GM23338 (cell line): ENCODE measurements at regions not wholly inside any gene's neighbourhood (a gene's known extent, or its start where the extent isn't known, plus 50 kb on each side); places are given as distances from the start of the nearest gene placed in this dataset.

Experiments used
- ATAC-seq: fragments of 200-7000 bp; cut with Tn5 transposase; 3 replicates; pipeline ENCODE4 v1.9.1; 2020
- DNase-seq: peaks from one replicate; pipeline ENCODE4 v3.0.0-alpha.2; 2015; ENCODE audit warnings: low spot score
- H2AFZ ChIP-seq: fragments of 200-600 bp; sonication (generic); 2 replicates; pipeline ENCODE4 v1.8.0; 2016; ENCODE audit warnings: antibody characterized with exemption, mild to moderate bottlenecking, moderate library complexity
- H3F3A ChIP-seq: fragments of 200-600 bp; sonication (generic); replicated peaks from 2 replicates; pipeline ENCODE4 v1.8.0; 2017; ENCODE audit warnings: antibody characterized with exemption, mixed run types, low read depth
- H3K27ac ChIP-seq: fragments of 200-600 bp; sonication (generic); 2 replicates; pipeline ENCODE4 v1.6.1; 2016; ENCODE audit warnings: low read depth
- H3K27me3 ChIP-seq: fragments of 200-600 bp; sonication (generic); 2 replicates; pipeline ENCODE4 v1.8.0; 2016; ENCODE audit warnings: mild to moderate bottlenecking, mixed run types, moderate library complexity; ENCODE audit not compliant: insufficient read depth
- H3K36me3 ChIP-seq: fragments of 200-600 bp; sonication (generic); 2 replicates; pipeline ENCODE4 v1.8.0; 2016; ENCODE audit warnings: mild to moderate bottlenecking; ENCODE audit not compliant: insufficient read depth
- H3K4me1 ChIP-seq: fragments of 200-600 bp; sonication (generic); 2 replicates; pipeline ENCODE4 v1.8.0; 2016; ENCODE audit warnings: mild to moderate bottlenecking, moderate library complexity; ENCODE audit not compliant: insufficient read depth
- H3K4me2 ChIP-seq: fragments of 200-600 bp; sonication (generic); 2 replicates; pipeline ENCODE4 v1.7.1; 2017; ENCODE audit warnings: mixed run types
- H3K4me3 ChIP-seq: fragments of 200-600 bp; sonication (generic); 2 replicates; pipeline ENCODE4 v1.6.1; 2016; ENCODE audit warnings: mixed run types
- H3K79me2 ChIP-seq: fragments of 200-600 bp; sonication (generic); replicated peaks from 2 replicates; pipeline ENCODE4 v1.8.0; 2017; ENCODE audit warnings: mild to moderate bottlenecking; ENCODE audit not compliant: insufficient read depth
- H3K9me2 ChIP-seq: fragments of 200-600 bp; sonication (generic); 2 replicates; pipeline ENCODE4 v1.8.0; 2017; ENCODE audit not compliant: insufficient read depth
- H4K20me1 ChIP-seq: fragments of 200-600 bp; sonication (generic); replicated peaks from 2 replicates; pipeline ENCODE4 v1.8.0; 2017; ENCODE audit warnings: mild to moderate bottlenecking; ENCODE audit not compliant: insufficient read depth
- H3K27ac Mint-ChIP-seq: 2 replicates; pipeline ENCODE4 v1.8.0; 2020; ENCODE audit warnings: inconsistent platforms, mild to moderate bottlenecking, moderate library complexity, mixed read lengths
- H3K27me3 Mint-ChIP-seq: 3 replicates; pipeline ENCODE4 v1.8.0; 2022; ENCODE audit warnings: low read depth, mild to moderate bottlenecking, moderate library complexity, mixed read lengths, inconsistent platforms; ENCODE audit not compliant: insufficient read depth, poor library complexity
- H3K36me3 Mint-ChIP-seq: 3 replicates; pipeline ENCODE4 v1.8.0; 2021; ENCODE audit warnings: low read depth, mild to moderate bottlenecking, inconsistent platforms, moderate library complexity, mixed read lengths
- H3K4me1 Mint-ChIP-seq: 3 replicates; pipeline ENCODE4 v1.8.0; 2020; ENCODE audit warnings: mild to moderate bottlenecking, inconsistent platforms, mixed read lengths
- H3K4me3 Mint-ChIP-seq: 3 replicates; pipeline ENCODE4 v1.8.0; 2021; ENCODE audit warnings: moderate library complexity, mild to moderate bottlenecking, inconsistent platforms, mixed read lengths
- H3K9me3 Mint-ChIP-seq: 3 replicates; pipeline ENCODE4 v1.8.0; 2020; ENCODE audit warnings: moderate library complexity, mild to moderate bottlenecking, inconsistent platforms, mixed read lengths
- EZH2 ChIP-seq: fragments of 200-600 bp; sonication (generic); IDR thresholded peaks from one replicate; pipeline ENCODE4 v1.8.0; 2017; ENCODE audit warnings: antibody characterized with exemption, mild to moderate bottlenecking, low read depth; ENCODE audit not compliant: unreplicated experiment
- EZH2phosphoT487 ChIP-seq: fragments of 200-600 bp; sonication (generic); IDR thresholded peaks from one replicate; pipeline ENCODE4 v1.8.1; 2018; ENCODE audit warnings: antibody characterized with exemption; ENCODE audit not compliant: unreplicated experiment
- JUNB ChIP-seq: IDR thresholded peaks from one replicate; pipeline ENCODE4 v1.6.1; 2016; ENCODE audit warnings: antibody characterized with exemption; ENCODE audit not compliant: unreplicated experiment
- NANOG ChIP-seq: IDR thresholded peaks from 2 replicates; pipeline ENCODE4 v1.6.1; 2016; ENCODE audit warnings: antibody characterized with exemption, borderline replicate concordance
- POLR2AphosphoS5 ChIP-seq: IDR thresholded peaks from 2 replicates; pipeline ENCODE4 v1.6.1; 2016; ENCODE audit warnings: antibody characterized with exemption, low read depth
- REST ChIP-seq: IDR thresholded peaks from one replicate; pipeline ENCODE4 v1.6.1; 2018; ENCODE audit warnings: antibody characterized with exemption; ENCODE audit not compliant: unreplicated experiment
- STAT1 ChIP-seq: IDR thresholded peaks from one replicate; pipeline ENCODE4 v1.6.1; 2016; ENCODE audit warnings: antibody characterized with exemption; ENCODE audit not compliant: unreplicated experiment
- ZNF114 ChIP-seq: fragments of 250-450 bp; sonication (Bioruptor Pico); IDR thresholded peaks from 2 replicates; pipeline ENCODE4 v1.5.0; 2020; ENCODE audit warnings: mild to moderate bottlenecking, moderate library complexity
- TF ChIP-seq, protein P1 (sequence below): fragments of 250-450 bp; sonication (Bioruptor Pico); IDR thresholded peaks from 2 replicates; pipeline ENCODE4 v1.5.0; 2020; ENCODE audit warnings: mild to moderate bottlenecking, moderate library complexity
- TF ChIP-seq, protein P2 (sequence below), 2 experiments: fragments of 200-600 bp in 1 of 2; sonication (generic) in 1 of 2; conservative IDR thresholded peaks; 2 replicates each; pipeline versions ENCODE4 v1.5.1 to v1.6.1; 2016 to 2017; ENCODE audit warnings: antibody characterized with exemption in 2 of 2, low read depth in 2 of 2, mild to moderate bottlenecking in 2 of 2, moderate library complexity in 1 of 2

DNA sequence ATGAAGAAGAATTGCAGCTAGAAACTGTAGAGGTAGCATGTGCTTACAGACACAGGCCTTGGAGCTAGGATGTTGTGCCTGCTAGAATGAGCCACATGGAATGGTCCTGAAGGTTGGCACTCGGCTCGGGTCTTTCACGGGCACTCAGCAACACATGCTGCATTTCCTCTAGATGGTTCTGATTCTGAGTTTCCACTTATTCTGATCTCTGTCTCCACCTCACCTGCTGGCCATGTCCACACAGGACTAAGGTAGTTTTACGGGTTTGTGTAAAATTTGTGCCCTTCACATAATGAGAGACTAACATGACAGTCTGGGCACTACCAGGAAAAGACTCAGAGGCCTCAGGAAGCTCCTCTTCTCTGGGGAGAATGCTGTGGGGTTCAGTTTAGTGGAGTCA lies 444.8 kb upstream of the MKI67 start:
- Mint-ChIP-seq H3K4me3 (no peak overlapping the region), H3K27me3 (peaks cover 11% of the 10 kb centered on the region)

More for the DNA sequence above, 444.8 kb upstream of the MKI67 start:
- Mint-ChIP-seq H3K36me3 (no peaks in the 10 kb centered on the region), H3K27ac (no peak overlapping the region), H3K4me1 (peaks cover 50% of the 10 kb centered on the region), H3K9me3 (no peaks in the 10 kb centered on the region)
- Histone ChIP-seq H3K36me3 (no peaks in the 10 kb centered on the region), H3K27me3 (no peaks in the 10 kb centered on the region), H3K4me2 (no peak overlapping the region), H4K20me1 (no peaks in the 10 kb centered on the region), H3K4me3 (no peak overlapping the region), H2AFZ (peak overlapping the region; percentile 66; the same call in 1 of the 2 replicates), H3F3A (no peaks in the 10 kb centered on the region), H3K9me2 (peaks cover 5% of the 10 kb centered on the region), H3K4me1 (peaks cover 9% of the 10 kb centered on the region; the same call in 1 of the 2 replicates), H3K79me2 (no peaks in the 10 kb centered on the region), H3K27ac (no peak overlapping the region)
- no peak for ATAC-seq
- TF ChIP-seq NANOG = no peak
- no peak for TF ChIP-seq EZH2
- no peak for TF ChIP-seq POLR2AphosphoS5
- no peak for TF ChIP-seq EZH2phosphoT487
- TF ChIP-seq REST = no peak
- TF ChIP-seq, protein P1, sequence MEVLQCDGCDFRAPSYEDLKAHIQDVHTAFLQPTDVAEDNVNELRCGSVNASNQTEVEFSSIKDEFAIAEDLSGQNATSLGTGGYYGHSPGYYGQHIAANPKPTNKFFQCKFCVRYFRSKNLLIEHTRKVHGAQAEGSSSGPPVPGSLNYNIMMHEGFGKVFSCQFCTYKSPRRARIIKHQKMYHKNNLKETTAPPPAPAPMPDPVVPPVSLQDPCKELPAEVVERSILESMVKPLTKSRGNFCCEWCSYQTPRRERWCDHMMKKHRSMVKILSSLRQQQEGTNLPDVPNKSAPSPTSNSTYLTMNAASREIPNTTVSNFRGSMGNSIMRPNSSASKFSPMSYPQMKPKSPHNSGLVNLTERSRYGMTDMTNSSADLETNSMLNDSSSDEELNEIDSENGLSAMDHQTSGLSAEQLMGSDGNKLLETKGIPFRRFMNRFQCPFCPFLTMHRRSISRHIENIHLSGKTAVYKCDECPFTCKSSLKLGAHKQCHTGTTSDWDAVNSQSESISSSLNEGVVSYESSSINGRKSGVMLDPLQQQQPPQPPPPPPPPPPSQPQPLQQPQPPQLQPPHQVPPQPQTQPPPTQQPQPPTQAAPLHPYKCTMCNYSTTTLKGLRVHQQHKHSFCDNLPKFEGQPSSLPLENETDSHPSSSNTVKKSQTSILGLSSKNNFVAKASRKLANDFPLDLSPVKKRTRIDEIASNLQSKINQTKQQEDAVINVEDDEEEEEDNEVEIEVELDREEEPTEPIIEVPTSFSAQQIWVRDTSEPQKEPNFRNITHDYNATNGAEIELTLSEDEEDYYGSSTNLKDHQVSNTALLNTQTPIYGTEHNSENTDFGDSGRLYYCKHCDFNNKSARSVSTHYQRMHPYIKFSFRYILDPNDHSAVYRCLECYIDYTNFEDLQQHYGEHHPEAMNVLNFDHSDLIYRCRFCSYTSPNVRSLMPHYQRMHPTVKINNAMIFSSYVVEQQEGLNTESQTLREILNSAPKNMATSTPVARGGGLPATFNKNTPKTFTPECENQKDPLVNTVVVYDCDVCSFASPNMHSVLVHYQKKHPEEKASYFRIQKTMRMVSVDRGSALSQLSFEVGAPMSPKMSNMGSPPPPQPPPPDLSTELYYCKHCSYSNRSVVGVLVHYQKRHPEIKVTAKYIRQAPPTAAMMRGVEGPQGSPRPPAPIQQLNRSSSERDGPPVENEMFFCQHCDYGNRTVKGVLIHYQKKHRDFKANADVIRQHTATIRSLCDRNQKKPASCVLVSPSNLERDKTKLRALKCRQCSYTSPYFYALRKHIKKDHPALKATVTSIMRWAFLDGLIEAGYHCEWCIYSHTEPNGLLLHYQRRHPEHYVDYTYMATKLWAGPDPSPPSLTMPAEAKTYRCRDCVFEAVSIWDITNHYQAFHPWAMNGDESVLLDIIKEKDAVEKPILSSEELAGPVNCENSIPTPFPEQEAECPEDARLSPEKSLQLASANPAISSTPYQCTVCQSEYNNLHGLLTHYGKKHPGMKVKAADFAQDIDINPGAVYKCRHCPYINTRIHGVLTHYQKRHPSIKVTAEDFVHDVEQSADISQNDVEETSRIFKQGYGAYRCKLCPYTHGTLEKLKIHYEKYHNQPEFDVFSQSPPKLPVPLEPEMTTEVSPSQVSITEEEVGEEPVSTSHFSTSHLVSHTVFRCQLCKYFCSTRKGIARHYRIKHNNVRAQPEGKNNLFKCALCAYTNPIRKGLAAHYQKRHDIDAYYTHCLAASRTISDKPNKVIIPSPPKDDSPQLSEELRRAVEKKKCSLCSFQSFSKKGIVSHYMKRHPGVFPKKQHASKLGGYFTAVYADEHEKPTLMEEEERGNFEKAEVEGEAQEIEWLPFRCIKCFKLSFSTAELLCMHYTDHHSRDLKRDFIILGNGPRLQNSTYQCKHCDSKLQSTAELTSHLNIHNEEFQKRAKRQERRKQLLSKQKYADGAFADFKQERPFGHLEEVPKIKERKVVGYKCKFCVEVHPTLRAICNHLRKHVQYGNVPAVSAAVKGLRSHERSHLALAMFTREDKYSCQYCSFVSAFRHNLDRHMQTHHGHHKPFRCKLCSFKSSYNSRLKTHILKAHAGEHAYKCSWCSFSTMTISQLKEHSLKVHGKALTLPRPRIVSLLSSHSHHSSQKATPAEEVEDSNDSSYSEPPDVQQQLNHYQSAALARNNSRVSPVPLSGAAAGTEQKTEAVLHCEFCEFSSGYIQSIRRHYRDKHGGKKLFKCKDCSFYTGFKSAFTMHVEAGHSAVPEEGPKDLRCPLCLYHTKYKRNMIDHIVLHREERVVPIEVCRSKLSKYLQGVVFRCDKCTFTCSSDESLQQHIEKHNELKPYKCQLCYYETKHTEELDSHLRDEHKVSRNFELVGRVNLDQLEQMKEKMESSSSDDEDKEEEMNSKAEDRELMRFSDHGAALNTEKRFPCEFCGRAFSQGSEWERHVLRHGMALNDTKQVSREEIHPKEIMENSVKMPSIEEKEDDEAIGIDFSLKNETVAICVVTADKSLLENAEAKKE (CRISPR knock-in tag) = no peak
- TF ChIP-seq ZNF114 (CRISPR knock-in tag) = no peak
- TF ChIP-seq JUNB = no peak
- TF ChIP-seq, protein P2, sequence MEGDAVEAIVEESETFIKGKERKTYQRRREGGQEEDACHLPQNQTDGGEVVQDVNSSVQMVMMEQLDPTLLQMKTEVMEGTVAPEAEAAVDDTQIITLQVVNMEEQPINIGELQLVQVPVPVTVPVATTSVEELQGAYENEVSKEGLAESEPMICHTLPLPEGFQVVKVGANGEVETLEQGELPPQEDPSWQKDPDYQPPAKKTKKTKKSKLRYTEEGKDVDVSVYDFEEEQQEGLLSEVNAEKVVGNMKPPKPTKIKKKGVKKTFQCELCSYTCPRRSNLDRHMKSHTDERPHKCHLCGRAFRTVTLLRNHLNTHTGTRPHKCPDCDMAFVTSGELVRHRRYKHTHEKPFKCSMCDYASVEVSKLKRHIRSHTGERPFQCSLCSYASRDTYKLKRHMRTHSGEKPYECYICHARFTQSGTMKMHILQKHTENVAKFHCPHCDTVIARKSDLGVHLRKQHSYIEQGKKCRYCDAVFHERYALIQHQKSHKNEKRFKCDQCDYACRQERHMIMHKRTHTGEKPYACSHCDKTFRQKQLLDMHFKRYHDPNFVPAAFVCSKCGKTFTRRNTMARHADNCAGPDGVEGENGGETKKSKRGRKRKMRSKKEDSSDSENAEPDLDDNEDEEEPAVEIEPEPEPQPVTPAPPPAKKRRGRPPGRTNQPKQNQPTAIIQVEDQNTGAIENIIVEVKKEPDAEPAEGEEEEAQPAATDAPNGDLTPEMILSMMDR (conservative IDR thresholded peaks at IDR 0.05; ENCODE audit: low read depth in 2 of 2) = no peak
- no peak for TF ChIP-seq STAT1
- no peak for DNase-seq
